ENCODE measurements at regions not wholly inside any gene's neighbourhood (a gene's known extent, or its start where the extent isn't known, plus 50 kb on each side); places are given as distances from the start of the nearest gene placed in this dataset.

- ATAC-seq (no peak), FAIRE-seq (no peak), DNase-seq (ENCODE audit: low read depth, low spot score) (no peak)
- Histone ChIP-seq H3K27me3 (replicated peaks in 1 of 2; ENCODE audit: control insufficient read depth in 2 of 2, insufficient read depth in 2 of 2, low read length in 1 of 2) (no peaks in the 10 kb centered on the region; a peak in 2 of 4 replicates), H3K4me1 (ENCODE audit: control insufficient read depth, insufficient read depth, low read length) (no peaks in the 10 kb centered on the region), H3K27ac (ENCODE audit: control insufficient read depth, insufficient read depth) (no peak overlapping the region), H3K9ac (ENCODE audit: control insufficient read depth, insufficient read depth, low read length) (no peak overlapping the region), H3K4me2 (ENCODE audit: control insufficient read depth, insufficient read depth) (no peak overlapping the region), H3K79me2 (ENCODE audit: control insufficient read depth, insufficient read depth, low read length) (no peaks in the 10 kb centered on the region), H3K4me3 (no peak overlapping the region), H4K20me1 (ENCODE audit: control insufficient read depth, insufficient read depth) (no peaks in the 10 kb centered on the region), H3K9me3 (replicated peaks; ENCODE audit: control insufficient read depth, insufficient read depth, low read length) (no peaks in the 10 kb centered on the region; the same call in 2 of the 3 replicates), H3K36me3 (ENCODE audit: control insufficient read depth in 2 of 2, insufficient read depth in 2 of 2, low read length in 1 of 2) (no peaks in the 10 kb centered on the region), H2AFZ (ENCODE audit: control insufficient read depth, low read depth, low read length) (no peak overlapping the region)
- intact Hi-C loops (cut with micrococcal nuclease; ENCODE audit: unreplicated experiment) = no loop called here
- ChIA-PET SMC1A (ENCODE audit: uncharacterized antibody, unreplicated experiment) (no interaction called here), CTCF (no interaction called here), POLR2A (no interaction called here), RAD21 (ENCODE audit: unreplicated experiment) (no interaction called here)
- BruUV-seq (replicated peaks) = no TSS peak
- WGBS (ENCODE audit: insufficient coverage, insufficient replicate concordance, low lambda C conversion rate, missing lambda C conversion rate) = 26% methylated on average over 5 of the region's 5 CpGs
- in situ Hi-C loops (cut with MboI) = no loop called here
- TF ChIP-seq SMARCA5 (IDR thresholded peaks at IDR 0.05) (no peak), KAT2A (conservative IDR thresholded peaks at IDR 0.05; ENCODE audit: control insufficient read depth, low read depth, low read length) (no peak), ZBTB40 (IDR thresholded peaks at IDR 0.05; ENCODE audit: borderline replicate concordance) (no peak), ZNF274 (IDR thresholded peaks at IDR 0.05; ENCODE audit: insufficient read depth, insufficient read length) (no peak), USF2 (IDR thresholded peaks at IDR 0.05; ENCODE audit: borderline replicate concordance, low read depth, low read length) (no peak), MYC (IDR thresholded peaks at IDR 0.05; ENCODE audit: insufficient read depth, insufficient read length, insufficient replicate concordance, low read length, severe bottlenecking) (no peak), SMC3 (IDR thresholded peaks at IDR 0.05; ENCODE audit: borderline replicate concordance, low read length) (no peak), ZBTB4 (CRISPR knock-in tag; IDR thresholded peaks at IDR 0.05) (no peak), BHLHE40 (IDR thresholded peaks at IDR 0.05; ENCODE audit: borderline replicate concordance in 1 of 2, low read depth in 2 of 2, low read length in 1 of 2) (no peak), SIN3A (IDR thresholded peaks at IDR 0.05; ENCODE audit: low read depth, low read length) (no peak), E2F8 (IDR thresholded peaks at IDR 0.05; ENCODE audit: low read depth, partially characterized antibody) (no peak), GABPA (IDR thresholded peaks at IDR 0.05; ENCODE audit: low read depth) (no peak), ESRRA (IDR thresholded peaks at IDR 0.05; ENCODE audit: low read length) (no peak)
Observed at GRCh38 chr6:16998461-16998860, 103.4 kb upstream of the STMND1 start.
